ENCODE measurements at regions not wholly inside any gene's neighbourhood (a gene's known extent, or its start where the extent isn't known, plus 50 kb on each side); places are given as distances from the start of the nearest gene placed in this dataset.

- in situ Hi-C loops (cut with HindIII; ENCODE audit: low pct_unique_long_range_greater_than_20kb, low sequenced_read_pairs): no loop called here
- DNase-seq (ENCODE audit: low read depth): no peak
These were observed 62.7 kb upstream of the LMO1 start for GRCh38 chr11:8326337-8326736.

GRCh38 chr11:8325591-8326304 is 62.1 kb upstream of the LMO1 start:
- in situ Hi-C loops (cut with HindIII; ENCODE audit: low pct_unique_long_range_greater_than_20kb, low sequenced_read_pairs): no loop called here
- no peak for DNase-seq (ENCODE audit: low read depth)

GRCh38 chr11:8323161-8323935 is 59.7 kb upstream of the LMO1 start:
- no peak for DNase-seq (ENCODE audit: low read depth)
- in situ Hi-C loops (cut with HindIII; ENCODE audit: low pct_unique_long_range_greater_than_20kb, low sequenced_read_pairs): no loop called here

- in situ Hi-C loops (cut with HindIII; ENCODE audit: low pct_unique_long_range_greater_than_20kb, low sequenced_read_pairs): no loop called here
- no peak for DNase-seq (ENCODE audit: low read depth)
These were observed 58.2 kb upstream of the LMO1 start for GRCh38 chr11:8321876-8322275.

- no peak for DNase-seq (ENCODE audit: low read depth)
- in situ Hi-C loops (cut with HindIII; ENCODE audit: low pct_unique_long_range_greater_than_20kb, low sequenced_read_pairs): no loop called here
These were observed 56.4 kb upstream of the LMO1 start for GRCh38 chr11:8320076-8320475.

GRCh38 chr11:8318536-8318935 is 54.9 kb upstream of the LMO1 start:
- in situ Hi-C loops (cut with HindIII; ENCODE audit: low pct_unique_long_range_greater_than_20kb, low sequenced_read_pairs): no loop called here
- no peak for DNase-seq (ENCODE audit: low read depth)

GRCh38 chr11:8317159-8317558 is 53.5 kb upstream of the LMO1 start:
- no peak for DNase-seq (ENCODE audit: low read depth)
- in situ Hi-C loops (cut with HindIII; ENCODE audit: low pct_unique_long_range_greater_than_20kb, low sequenced_read_pairs): no loop called here

GRCh38 chr11:8315954-8316353 is 52.3 kb upstream of the LMO1 start:
- in situ Hi-C loops (cut with HindIII; ENCODE audit: low pct_unique_long_range_greater_than_20kb, low sequenced_read_pairs): no loop called here
- no peak for DNase-seq (ENCODE audit: low read depth)

GRCh38 chr11:8315463-8315862 is 51.8 kb upstream of the LMO1 start:
- in situ Hi-C loops (cut with HindIII; ENCODE audit: low pct_unique_long_range_greater_than_20kb, low sequenced_read_pairs): no loop called here

GRCh38 chr11:8314916-8315315 is 51.2 kb upstream of the LMO1 start:
- in situ Hi-C loops (cut with HindIII; ENCODE audit: low pct_unique_long_range_greater_than_20kb, low sequenced_read_pairs): no loop called here
- no peak for DNase-seq (ENCODE audit: low read depth)

More at GRCh38 chr11:8315463-8315862, 51.8 kb upstream of the LMO1 start:
- DNase-seq (ENCODE audit: low read depth): no peak

GRCh38 chr11:8313504-8314090 is 49.9 kb upstream of the LMO1 start:
- no peak for DNase-seq (ENCODE audit: low read depth)
- in situ Hi-C loops (cut with HindIII; ENCODE audit: low pct_unique_long_range_greater_than_20kb, low sequenced_read_pairs): no loop called here
